ENCODE measurements at regions not wholly inside any gene's neighbourhood (a gene's known extent, or its start where the extent isn't known, plus 50 kb on each side); places are given as distances from the start of the nearest gene placed in this dataset.

GRCh38 chr1:84069236-84069845, 70.4 kb upstream of the TTLL7 start:
- Histone ChIP-seq H3K36me3 (no peaks in the 10 kb centered on the region), H3K4me1 (no peaks in the 10 kb centered on the region), H3K4me3 (no peak overlapping the region), H3K27ac (no peak overlapping the region), H3K27me3 (no peaks in the 10 kb centered on the region), H3K9me3 (no peaks in the 10 kb centered on the region)
- TF ChIP-seq CTCF (IDR thresholded peaks at IDR 0.05): no peak
- no peak for TF ChIP-seq POLR2A (IDR thresholded peaks at IDR 0.05)
- TF ChIP-seq POLR2AphosphoS5 (IDR thresholded peaks at IDR 0.05): no peak
- intact Hi-C loops (cut with DNase I; ENCODE audit: low total_unique reads): no loop called here
- no peak for DNase-seq (ENCODE audit: low spot score in 2 of 2)

DNA sequence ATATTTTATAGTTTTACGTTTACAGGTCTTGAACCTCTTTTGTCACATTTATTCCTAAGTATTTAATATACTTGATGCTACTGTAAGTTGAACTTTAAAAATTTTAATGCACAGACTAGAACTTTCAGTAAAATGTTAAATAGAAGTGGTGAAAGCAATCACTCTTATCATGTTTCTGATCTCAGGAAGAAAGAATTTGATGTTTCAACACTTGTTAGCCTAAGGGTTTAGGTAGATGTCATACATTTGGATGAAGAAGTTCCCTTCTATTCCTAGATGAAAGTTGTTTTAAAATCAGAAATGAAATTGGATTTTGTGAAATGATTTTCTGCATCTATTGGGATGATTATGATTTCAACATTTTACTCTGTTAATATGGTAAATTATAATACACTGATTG, 63.6 kb upstream of the TTLL7 start:
- TF ChIP-seq POLR2AphosphoS5 (IDR thresholded peaks at IDR 0.05): no peak
- no peak for TF ChIP-seq POLR2A (IDR thresholded peaks at IDR 0.05)
- no peak for TF ChIP-seq CTCF (IDR thresholded peaks at IDR 0.05)
- Histone ChIP-seq H3K27ac (no peak overlapping the region), H3K4me1 (no peaks in the 10 kb centered on the region), H3K9me3 (no peaks in the 10 kb centered on the region), H3K36me3 (no peaks in the 10 kb centered on the region), H3K4me3 (no peak overlapping the region), H3K27me3 (no peaks in the 10 kb centered on the region)
- intact Hi-C loops (cut with DNase I; ENCODE audit: low total_unique reads): no loop called here
- no peak for DNase-seq (ENCODE audit: low spot score in 2 of 2)

- intact Hi-C loops (cut with DNase I; ENCODE audit: low total_unique reads): no loop called here
- no peak for DNase-seq (ENCODE audit: low spot score in 2 of 2)
- no peaks in the 10 kb centered on the region for H3K27me3 ChIP-seq
Measured at GRCh38 chr1:84061336-84061735, 62.4 kb upstream of the TTLL7 start.

DNA sequence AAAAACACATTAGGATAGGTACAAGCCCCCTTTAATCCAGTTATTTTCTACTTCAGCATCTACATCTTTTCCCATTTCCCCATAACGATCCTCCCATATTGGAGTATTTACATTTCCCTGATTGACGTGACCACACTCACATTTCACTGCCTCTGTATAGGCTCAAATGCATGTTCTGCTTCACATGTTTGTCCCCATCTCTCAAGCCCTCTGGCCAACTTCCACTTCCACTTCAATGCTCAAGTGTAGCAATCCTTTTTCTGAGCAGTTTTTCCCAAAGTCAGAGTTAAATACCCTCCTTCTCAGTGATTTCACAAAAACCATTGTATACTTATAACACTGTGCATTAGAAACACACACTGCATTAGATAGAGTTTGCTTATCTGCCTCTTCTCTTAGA, 61.8 kb upstream of the TTLL7 start:
- H3K4me1 ChIP-seq: no peaks in the 10 kb centered on the region
- TF ChIP-seq CTCF (IDR thresholded peaks at IDR 0.05): no peak
- TF ChIP-seq POLR2AphosphoS5 (IDR thresholded peaks at IDR 0.05): no peak
- no peak for TF ChIP-seq POLR2A (IDR thresholded peaks at IDR 0.05)
- H3K4me3 ChIP-seq: no peak overlapping the region
- H3K27me3 ChIP-seq: no peaks in the 10 kb centered on the region
- H3K27ac ChIP-seq: no peak overlapping the region
- no peaks in the 10 kb centered on the region for H3K36me3 ChIP-seq
- intact Hi-C loops (cut with DNase I; ENCODE audit: low total_unique reads): no loop called here
- no peak for DNase-seq (ENCODE audit: low spot score in 2 of 2)
- no peaks in the 10 kb centered on the region for H3K9me3 ChIP-seq

More at GRCh38 chr1:84061336-84061735, 62.4 kb upstream of the TTLL7 start:
- Histone ChIP-seq H3K4me1 (no peaks in the 10 kb centered on the region), H3K27ac (no peak overlapping the region), H3K36me3 (no peaks in the 10 kb centered on the region), H3K9me3 (no peaks in the 10 kb centered on the region), H3K4me3 (no peak overlapping the region)
- TF ChIP-seq CTCF (IDR thresholded peaks at IDR 0.05): no peak
- no peak for TF ChIP-seq POLR2AphosphoS5 (IDR thresholded peaks at IDR 0.05)
- TF ChIP-seq POLR2A (IDR thresholded peaks at IDR 0.05): no peak

DNA sequence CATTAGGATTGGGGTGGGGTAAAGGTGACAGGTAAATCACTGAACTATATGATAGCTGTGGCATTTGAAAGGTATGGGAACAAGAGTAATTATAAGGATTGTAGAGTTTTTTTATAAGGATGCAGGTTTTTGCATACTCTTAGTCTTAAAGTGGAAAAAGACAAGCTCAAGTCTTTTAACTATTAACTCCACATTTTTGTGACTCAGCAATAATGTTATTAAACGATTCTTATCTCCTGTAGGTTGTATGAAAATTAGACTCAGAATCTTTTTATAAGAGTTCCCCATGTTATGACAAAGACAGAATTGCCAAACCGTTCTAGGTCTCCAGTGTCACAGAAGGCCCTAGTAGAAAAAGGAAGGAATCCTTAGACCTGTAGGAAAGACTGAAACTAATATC, 49.9 kb upstream of the TTLL7 start:
- H3K27ac ChIP-seq: no peak overlapping the region
- no peak overlapping the region for H3K4me3 ChIP-seq
- H3K9me3 ChIP-seq: no peaks in the 10 kb centered on the region
- H3K4me1 ChIP-seq: no peaks in the 10 kb centered on the region
- DNase-seq (ENCODE audit: low spot score in 2 of 2): no peak
- TF ChIP-seq POLR2A (IDR thresholded peaks at IDR 0.05): no peak
- no peak for TF ChIP-seq CTCF (IDR thresholded peaks at IDR 0.05)
- no peak for TF ChIP-seq POLR2AphosphoS5 (IDR thresholded peaks at IDR 0.05)
- no peaks in the 10 kb centered on the region for H3K36me3 ChIP-seq
- H3K27me3 ChIP-seq: no peaks in the 10 kb centered on the region
- intact Hi-C loops (cut with DNase I; ENCODE audit: low total_unique reads): no loop called here
